ENCODE measurements at regions not wholly inside any gene's neighbourhood (a gene's known extent, or its start where the extent isn't known, plus 50 kb on each side); places are given as distances from the start of the nearest gene placed in this dataset.

DNA sequence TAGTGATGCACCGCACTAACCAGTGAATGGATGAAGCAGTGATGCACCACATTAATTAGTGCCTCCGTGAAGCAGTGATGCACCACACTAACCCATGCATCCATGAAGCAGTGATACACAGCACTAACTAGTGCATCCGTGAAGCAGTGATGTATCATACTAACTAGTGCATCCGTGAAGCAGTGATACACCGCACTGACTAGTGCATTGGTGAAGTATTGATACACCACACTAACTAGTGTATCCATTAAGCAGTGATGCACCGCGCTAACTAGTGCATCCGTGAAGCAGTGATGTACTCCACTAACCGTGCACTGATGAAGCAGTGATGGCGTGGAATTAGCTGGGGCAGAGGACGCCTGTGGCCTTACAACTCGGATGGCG is 80.6 kb upstream of the NKD1 start:
- H3K27ac ChIP-seq (ENCODE audit: low read depth, low read length): no peak overlapping the region

DNA sequence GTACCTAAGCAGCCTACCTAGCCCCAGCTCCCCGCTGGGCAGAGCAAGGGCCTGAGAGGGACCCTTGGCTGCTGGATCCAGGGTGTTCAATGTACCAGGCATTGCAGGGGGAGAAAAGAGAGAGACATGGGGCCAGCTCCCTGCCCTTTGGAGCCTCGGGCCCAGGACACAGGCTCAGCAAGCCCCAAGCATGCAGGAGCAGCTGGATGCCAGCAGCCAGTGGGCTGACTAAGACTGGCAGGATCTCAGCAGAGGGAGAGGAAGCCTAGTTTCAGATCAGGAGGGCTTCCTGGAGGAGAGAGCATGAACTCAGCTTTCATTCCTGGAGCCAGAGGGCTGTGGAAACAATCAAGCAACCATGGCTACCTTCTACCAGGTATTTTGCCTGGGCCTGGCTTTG is 82.0 kb upstream of the NKD1 start:
- H3K9ac ChIP-seq (ENCODE audit: low read length): no peak overlapping the region
- H3K4me1 ChIP-seq (ENCODE audit: control insufficient read depth, insufficient read depth, low read length): no peaks in the 10 kb centered on the region
- H3K27me3 ChIP-seq (ENCODE audit: control insufficient read depth, insufficient read depth, low read length): no peaks in the 10 kb centered on the region
- H3K4me3 ChIP-seq (ENCODE audit: low read length): no peak overlapping the region
- H3K36me3 ChIP-seq (ENCODE audit: control insufficient read depth, insufficient read depth, low read length): no peaks in the 10 kb centered on the region
- no peak overlapping the region for H3K27ac ChIP-seq (ENCODE audit: low read depth, low read length)

More for the DNA sequence above, 80.6 kb upstream of the NKD1 start:
- H3K9ac ChIP-seq (ENCODE audit: low read length): no peak overlapping the region
- H3K27me3 ChIP-seq (ENCODE audit: control insufficient read depth, insufficient read depth, low read length): no peaks in the 10 kb centered on the region
- no peaks in the 10 kb centered on the region for H3K36me3 ChIP-seq (ENCODE audit: control insufficient read depth, insufficient read depth, low read length)
- no peak overlapping the region for H3K4me3 ChIP-seq (ENCODE audit: low read length)
- H3K4me1 ChIP-seq (ENCODE audit: control insufficient read depth, insufficient read depth, low read length): no peaks in the 10 kb centered on the region

DNA sequence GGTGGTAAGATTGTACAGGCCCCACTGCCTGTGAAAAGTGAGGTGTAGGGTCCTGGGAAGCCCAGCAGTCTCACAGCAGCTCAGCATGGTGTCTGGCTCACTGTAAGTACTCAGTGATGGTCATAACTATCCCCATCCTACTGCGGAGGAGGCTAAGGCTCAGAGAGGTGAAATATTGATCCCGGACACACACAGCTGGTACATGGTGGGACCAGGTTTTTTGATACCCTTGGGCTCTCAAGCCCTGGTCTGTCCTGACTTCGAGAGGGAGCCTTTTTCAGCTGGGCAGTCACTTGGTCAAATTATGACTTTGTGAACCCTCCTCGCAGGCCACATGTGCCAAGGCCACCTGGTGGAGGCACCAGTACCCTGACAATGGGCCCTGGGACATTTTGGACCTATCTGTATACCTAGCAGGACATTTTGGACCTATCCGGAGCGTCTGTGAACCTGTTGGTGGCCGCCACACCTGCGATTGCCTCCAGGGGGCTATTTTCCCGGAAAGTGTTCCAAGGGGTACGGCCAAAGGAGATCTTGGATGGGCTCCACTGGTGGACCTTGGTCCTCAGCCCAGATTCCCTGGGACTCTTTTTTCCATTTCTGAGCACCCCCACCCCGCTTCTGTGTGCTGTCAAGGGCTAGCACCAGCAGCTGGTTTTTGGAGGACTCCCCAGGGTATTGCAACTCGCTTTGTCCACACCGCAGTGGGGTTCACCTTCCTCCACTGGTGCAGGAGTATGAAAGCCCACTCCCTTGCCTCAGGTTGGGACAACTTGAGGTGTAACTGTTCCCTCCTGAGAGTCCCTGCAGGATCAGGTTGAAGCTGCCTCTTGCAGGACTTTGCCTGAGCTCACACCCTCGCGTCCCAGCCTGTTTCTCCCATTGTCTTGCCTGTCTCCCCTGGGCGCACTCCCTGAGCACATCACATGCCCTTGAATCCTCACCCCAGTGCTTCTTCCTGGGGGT is 83.6 kb upstream of the NKD1 start:
- no peaks in the 10 kb centered on the region for H3K36me3 ChIP-seq (ENCODE audit: control insufficient read depth, insufficient read depth, low read length)
- peaks cover 4% of the 10 kb centered on the region for H3K27me3 ChIP-seq (ENCODE audit: control insufficient read depth, insufficient read depth, low read length)
- no peak overlapping the region for H3K9ac ChIP-seq (ENCODE audit: low read length)
- H3K4me1 ChIP-seq (ENCODE audit: control insufficient read depth, insufficient read depth, low read length): no peaks in the 10 kb centered on the region
- H3K27ac ChIP-seq (ENCODE audit: low read depth, low read length): no peak overlapping the region
- H3K4me3 ChIP-seq (ENCODE audit: low read length): no peak overlapping the region

DNA sequence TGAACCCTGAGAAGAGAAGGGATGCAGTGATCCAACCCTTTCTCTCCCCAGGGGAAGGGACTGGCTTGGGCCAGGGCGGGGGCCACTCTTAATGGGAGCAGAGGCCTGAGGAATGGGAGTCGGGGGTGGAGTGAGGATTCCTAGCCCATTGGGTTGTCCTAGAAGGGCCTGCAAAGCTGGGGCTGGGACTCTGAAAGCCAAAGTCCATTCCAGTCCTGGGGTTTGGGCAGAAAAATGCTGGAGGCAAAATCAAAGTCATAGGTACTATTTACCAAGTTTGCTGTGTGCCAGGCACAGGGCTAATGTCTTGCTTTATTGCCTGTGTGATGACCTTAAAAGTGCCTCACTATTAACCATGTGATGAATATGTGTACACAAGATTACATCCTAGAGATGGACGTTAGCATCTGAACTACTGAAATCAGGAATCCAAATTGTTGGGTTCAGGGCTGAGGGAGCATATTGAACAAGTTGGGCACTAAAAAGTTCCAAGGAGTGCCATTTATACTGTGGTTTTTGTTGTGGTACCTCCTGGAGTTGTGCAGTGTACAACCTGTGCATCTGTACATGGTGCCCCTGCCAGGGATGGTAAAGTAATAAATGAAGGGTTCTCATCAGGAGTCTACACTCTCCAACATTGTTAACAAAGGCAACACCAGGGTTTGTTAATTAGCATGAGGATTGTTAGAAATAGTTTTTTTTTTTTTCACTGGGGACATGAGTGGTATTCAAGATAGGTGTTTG is 84.4 kb upstream of the NKD1 start:
- Histone ChIP-seq H3K27ac (ENCODE audit: low read depth, low read length) (no peak overlapping the region), H3K4me3 (ENCODE audit: low read length) (no peak overlapping the region), H3K36me3 (ENCODE audit: control insufficient read depth, insufficient read depth, low read length) (no peaks in the 10 kb centered on the region), H3K9ac (ENCODE audit: low read length) (no peak overlapping the region), H3K27me3 (ENCODE audit: control insufficient read depth, insufficient read depth, low read length) (peaks cover 4% of the 10 kb centered on the region), H3K4me1 (ENCODE audit: control insufficient read depth, insufficient read depth, low read length) (no peaks in the 10 kb centered on the region)

DNA sequence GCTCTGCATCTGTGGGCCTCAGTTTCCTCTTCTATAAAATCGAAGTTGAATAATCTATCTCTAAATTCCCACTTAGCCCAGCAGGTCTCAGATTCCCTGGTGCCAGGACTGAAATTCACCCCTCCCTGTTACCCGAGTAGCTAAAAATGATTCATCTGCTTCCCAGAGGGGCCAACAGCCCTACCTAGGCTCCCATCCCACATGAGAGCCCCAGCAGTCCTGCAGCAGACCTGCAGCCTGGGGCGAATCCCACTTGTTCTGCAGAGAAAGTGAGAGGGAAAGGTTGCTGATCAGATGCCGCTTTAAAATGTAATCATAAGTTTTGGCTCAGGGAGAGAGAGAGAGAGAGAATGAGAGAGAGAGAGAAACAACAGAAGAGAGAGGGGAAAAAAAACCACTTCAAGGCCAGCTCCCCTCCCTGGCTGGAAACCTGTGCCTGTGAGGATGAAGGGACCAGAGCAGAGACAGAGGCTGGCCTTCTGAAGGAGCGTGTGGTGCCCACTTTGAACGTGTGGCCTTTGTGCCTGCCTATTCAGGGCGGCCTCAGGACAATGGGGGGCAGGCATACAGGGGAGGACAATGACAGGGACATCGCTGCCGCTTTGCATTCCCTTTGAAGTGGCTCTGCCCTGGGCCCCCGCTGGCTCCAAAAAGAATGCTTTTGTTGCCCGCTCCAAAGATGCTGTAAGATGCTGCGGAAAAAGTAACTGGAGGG is 85.2 kb upstream of the NKD1 start:
- Histone ChIP-seq H3K9ac (ENCODE audit: low read length) (no peak overlapping the region), H3K36me3 (ENCODE audit: control insufficient read depth, insufficient read depth, low read length) (no peaks in the 10 kb centered on the region), H3K27ac (ENCODE audit: low read depth, low read length) (no peak overlapping the region), H3K27me3 (ENCODE audit: control insufficient read depth, insufficient read depth, low read length) (peaks cover 4% of the 10 kb centered on the region), H3K4me1 (ENCODE audit: control insufficient read depth, insufficient read depth, low read length) (no peaks in the 10 kb centered on the region), H3K4me3 (ENCODE audit: low read length) (no peak overlapping the region)

DNA sequence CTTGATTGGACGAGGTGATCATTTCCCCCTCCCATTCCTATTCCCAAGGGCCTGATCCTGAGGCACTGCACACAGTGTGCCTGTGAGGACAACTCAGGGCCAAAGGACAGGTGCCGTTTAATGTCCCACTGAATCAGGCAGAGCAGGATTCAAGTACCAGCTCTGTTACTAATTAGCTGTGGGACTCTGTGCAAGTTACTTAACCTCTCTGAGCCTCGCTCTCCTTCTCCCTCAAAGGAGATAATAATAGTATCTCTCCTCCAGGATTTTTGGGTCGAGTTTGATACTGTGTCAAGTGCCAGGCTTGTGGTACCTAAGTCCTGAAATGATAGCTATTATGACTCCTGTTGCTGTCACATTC is 86.8 kb upstream of the NKD1 start:
- Histone ChIP-seq H3K4me3 (ENCODE audit: low read length) (no peak overlapping the region), H3K27ac (ENCODE audit: low read depth, low read length) (no peak overlapping the region), H3K4me1 (ENCODE audit: control insufficient read depth, insufficient read depth, low read length) (no peaks in the 10 kb centered on the region), H3K9ac (ENCODE audit: low read length) (no peak overlapping the region), H3K27me3 (ENCODE audit: control insufficient read depth, insufficient read depth, low read length) (peaks cover 4% of the 10 kb centered on the region), H3K36me3 (ENCODE audit: control insufficient read depth, insufficient read depth, low read length) (no peaks in the 10 kb centered on the region)

DNA sequence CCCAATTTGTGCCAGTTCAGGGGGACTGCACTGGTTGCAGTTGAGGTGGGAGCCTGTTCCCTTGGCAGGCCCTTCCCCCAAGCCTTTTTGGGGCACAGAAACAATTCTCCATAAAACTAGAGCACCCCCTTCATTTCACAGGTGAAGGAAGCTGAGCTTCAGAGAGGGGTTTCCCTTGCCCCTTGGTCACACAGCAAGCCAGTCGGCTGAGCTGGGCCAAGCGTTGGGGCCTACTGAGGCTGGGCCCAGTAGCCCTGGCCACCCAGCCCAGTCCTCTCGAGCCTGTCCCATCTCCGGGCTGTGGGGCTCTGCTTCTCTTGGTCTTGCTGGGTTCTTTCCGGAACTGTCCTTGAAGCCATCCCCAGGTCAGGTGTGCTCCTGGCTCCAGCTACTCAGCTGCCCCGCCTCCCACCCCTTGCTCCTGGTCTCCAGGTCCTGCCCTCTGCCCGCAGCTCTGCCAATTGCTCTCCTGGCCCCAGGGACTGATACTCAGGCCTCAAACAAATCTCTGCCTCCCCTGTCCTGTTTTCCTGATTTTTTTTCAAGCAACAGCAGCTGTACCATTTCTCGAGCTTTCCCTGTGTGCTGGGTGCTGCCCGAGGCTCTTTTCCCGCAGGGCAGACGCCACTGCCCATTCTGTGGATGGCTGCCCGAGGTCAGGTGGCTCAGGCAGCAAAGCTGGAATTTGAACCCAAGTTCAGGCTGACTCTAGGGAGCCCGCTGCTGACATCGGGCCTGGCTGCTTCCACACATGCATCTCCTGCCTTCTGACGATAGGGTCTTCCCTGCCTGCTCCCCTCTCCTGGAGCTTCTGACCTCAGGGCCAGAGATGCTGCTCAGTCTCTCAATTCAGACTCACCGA is 87.4 kb upstream of the NKD1 start:
- no peak overlapping the region for H3K27ac ChIP-seq (ENCODE audit: low read depth, low read length)
- no peak overlapping the region for H3K4me3 ChIP-seq (ENCODE audit: low read length)
- H3K4me1 ChIP-seq (ENCODE audit: control insufficient read depth, insufficient read depth, low read length): no peaks in the 10 kb centered on the region
- H3K36me3 ChIP-seq (ENCODE audit: control insufficient read depth, insufficient read depth, low read length): no peaks in the 10 kb centered on the region
- peaks cover 4% of the 10 kb centered on the region for H3K27me3 ChIP-seq (ENCODE audit: control insufficient read depth, insufficient read depth, low read length)
- no peak overlapping the region for H3K9ac ChIP-seq (ENCODE audit: low read length)

DNA sequence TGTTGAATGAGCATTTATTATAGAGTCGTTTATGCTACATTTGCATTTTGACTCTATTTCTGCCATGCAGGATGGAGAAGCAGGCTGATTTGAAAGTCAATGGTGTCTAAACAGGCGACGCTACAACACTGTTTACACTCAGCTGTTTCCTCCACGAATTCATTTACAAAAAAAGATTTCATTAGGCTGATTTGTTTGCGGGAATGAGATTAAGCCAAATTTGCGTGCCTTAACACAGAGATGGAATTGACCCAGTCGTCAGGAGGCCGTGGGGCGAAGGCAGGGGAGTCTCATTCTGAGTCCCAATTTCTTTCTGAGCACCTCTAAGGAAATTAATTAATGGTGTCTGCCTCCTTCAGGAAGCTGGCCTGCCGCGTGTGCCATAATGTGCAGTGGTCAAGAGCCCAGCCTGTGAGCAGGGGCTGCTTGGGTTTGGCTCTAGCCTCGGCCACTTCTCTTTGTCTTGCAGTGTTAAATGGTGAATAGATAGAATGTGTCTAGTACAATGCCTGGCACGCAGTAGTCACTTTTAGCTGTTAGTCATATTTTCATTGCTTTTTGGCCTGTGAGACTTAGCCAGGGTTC is 88.6 kb upstream of the NKD1 start:
- Histone ChIP-seq H3K4me3 (ENCODE audit: low read length) (no peak overlapping the region), H3K36me3 (ENCODE audit: control insufficient read depth, insufficient read depth, low read length) (no peaks in the 10 kb centered on the region), H3K4me1 (ENCODE audit: control insufficient read depth, insufficient read depth, low read length) (no peaks in the 10 kb centered on the region), H3K27ac (ENCODE audit: low read depth, low read length) (no peak overlapping the region), H3K9ac (ENCODE audit: low read length) (no peak overlapping the region), H3K27me3 (ENCODE audit: control insufficient read depth, insufficient read depth, low read length) (peaks cover 4% of the 10 kb centered on the region)

DNA sequence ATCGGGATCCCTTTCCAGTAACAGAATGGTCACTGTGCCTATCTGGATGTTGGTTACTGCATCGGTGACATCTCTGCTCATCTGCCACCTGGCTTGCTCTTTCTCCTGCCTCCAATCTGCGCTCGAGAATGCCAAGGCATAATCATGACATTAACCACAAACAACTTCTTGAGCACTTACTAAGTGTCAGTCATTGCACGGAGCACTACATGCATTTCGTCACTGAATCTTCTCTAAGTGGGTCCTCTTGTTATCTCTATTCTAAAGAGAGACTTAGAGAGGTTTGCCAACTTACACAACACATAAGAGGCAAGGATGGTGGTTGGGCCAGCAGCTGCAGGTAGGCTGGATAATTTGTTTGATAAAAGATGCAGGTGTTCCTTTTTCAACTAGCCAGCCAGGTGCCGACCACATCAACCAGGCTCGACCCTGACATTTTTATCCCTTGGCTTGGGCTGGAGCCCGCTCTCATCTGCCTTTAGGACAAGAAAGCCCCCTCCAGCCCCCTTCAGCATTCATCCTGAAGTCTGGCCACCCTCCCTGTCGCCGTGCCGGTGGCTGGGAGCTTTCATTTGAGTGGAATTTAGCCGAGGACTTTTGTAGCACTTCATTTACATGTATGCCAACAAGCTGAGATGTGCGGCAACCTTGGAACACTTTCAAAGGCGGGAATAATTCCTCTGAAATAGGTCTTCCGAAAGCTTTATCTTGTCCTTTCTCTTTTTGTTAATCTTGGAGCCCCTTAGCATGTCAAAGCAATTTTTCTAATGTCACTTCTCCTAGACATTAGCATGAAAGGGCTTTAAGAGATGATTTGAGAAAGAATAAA is 89.3 kb upstream of the NKD1 start:
- Histone ChIP-seq H3K27me3 (ENCODE audit: control insufficient read depth, insufficient read depth, low read length) (peaks cover 4% of the 10 kb centered on the region), H3K36me3 (ENCODE audit: control insufficient read depth, insufficient read depth, low read length) (no peaks in the 10 kb centered on the region), H3K9ac (ENCODE audit: low read length) (no peak overlapping the region), H3K27ac (ENCODE audit: low read depth, low read length) (no peak overlapping the region), H3K4me1 (ENCODE audit: control insufficient read depth, insufficient read depth, low read length) (no peaks in the 10 kb centered on the region), H3K4me3 (ENCODE audit: low read length) (no peak overlapping the region)

DNA sequence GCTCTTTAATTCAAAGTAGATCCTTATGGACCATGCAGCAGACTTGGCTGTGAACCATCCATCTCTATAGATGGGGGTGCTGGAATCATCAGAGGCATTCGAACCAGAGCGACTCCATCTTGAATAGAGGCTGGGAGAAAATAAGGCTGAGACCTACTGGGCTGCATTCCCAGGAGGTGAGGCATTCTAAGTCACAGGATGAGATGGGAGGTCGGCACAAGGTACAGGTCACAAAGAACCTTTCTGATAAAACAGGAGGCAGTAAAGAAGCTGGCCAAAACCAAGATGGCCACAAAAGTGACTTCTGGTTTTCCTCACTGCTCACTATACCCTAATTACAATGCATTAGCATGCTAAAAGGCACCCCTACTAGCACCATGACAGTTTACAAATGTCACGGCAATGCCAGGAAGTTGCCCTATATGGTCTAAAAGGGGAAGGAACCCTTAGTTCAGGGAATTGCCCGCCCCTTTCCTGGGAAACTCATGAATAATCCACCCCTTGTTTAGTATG is 89.2 kb upstream of the BRD7 start:
- no peak overlapping the region for H3K4me3 ChIP-seq (ENCODE audit: low read length)
- no peak overlapping the region for H3K27ac ChIP-seq (ENCODE audit: low read depth, low read length)
- H3K27me3 ChIP-seq (ENCODE audit: control insufficient read depth, insufficient read depth, low read length): peaks cover 4% of the 10 kb centered on the region
- no peak overlapping the region for H3K9ac ChIP-seq (ENCODE audit: low read length)
- H3K36me3 ChIP-seq (ENCODE audit: control insufficient read depth, insufficient read depth, low read length): no peaks in the 10 kb centered on the region
- no peaks in the 10 kb centered on the region for H3K4me1 ChIP-seq (ENCODE audit: control insufficient read depth, insufficient read depth, low read length)

DNA sequence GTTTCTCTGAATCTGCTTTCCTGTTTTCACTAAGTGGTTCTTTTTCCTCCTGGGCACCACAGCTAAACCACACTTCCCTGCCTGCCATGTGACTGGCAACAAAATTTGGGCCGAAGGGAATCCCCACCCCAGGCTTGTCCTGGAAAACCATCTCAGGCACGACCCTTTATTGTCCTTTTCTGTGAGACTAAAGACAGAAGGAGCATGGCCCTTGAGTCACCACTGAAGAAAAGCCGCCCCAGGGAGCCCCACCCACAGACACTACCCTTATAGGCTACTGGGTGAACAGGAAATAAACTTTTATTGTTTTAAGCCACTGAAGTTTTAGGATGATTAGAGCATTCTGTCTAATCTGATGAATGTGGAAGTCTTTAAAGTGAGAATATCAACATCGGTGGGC is 88.6 kb upstream of the BRD7 start:
- H3K4me3 ChIP-seq (ENCODE audit: low read length): no peak overlapping the region
- H3K27me3 ChIP-seq (ENCODE audit: control insufficient read depth, insufficient read depth, low read length): peaks cover 4% of the 10 kb centered on the region
- no peaks in the 10 kb centered on the region for H3K4me1 ChIP-seq (ENCODE audit: control insufficient read depth, insufficient read depth, low read length)
- no peak overlapping the region for H3K9ac ChIP-seq (ENCODE audit: low read length)
- no peak overlapping the region for H3K27ac ChIP-seq (ENCODE audit: low read depth, low read length)
- no peaks in the 10 kb centered on the region for H3K36me3 ChIP-seq (ENCODE audit: control insufficient read depth, insufficient read depth, low read length)

All from rectal smooth muscle tissue (tissue), 1 donor.